ENCODE measurements at regions not wholly inside any gene's neighbourhood (a gene's known extent, or its start where the extent isn't known, plus 50 kb on each side); places are given as distances from the start of the nearest gene placed in this dataset.

GRCh38 chr5:57576317-57576716, 93.7 kb upstream of the ACTBL2 start:
- no peak for TF ChIP-seq CTCF (IDR thresholded peaks at IDR 0.05 in 4 of 5, conservative IDR thresholded peaks at IDR 0.05 in 1 of 5)
- TF ChIP-seq POLR2A (IDR thresholded peaks at IDR 0.05), result no peak
- Histone ChIP-seq H3K4me3 (no peak overlapping the region), H3K27me3 (no peaks in the 10 kb centered on the region), H3K4me1 (no peaks in the 10 kb centered on the region), H3K9me3 (no peaks in the 10 kb centered on the region), H3K36me3 (no peaks in the 10 kb centered on the region), H3K27ac (no peak overlapping the region)
- intact Hi-C loops (cut with DNase I; ENCODE audit: low total_unique reads) (no loop called here), in situ Hi-C loops (cut with MboI; ENCODE audit: low sequenced_read_pairs in 4 of 4) (no loop called here)
- ATAC-seq (no peak), DNase-seq (no peak)

GRCh38 chr5:57575839-57576238, 93.2 kb upstream of the ACTBL2 start:
- Histone ChIP-seq H3K4me1 (no peaks in the 10 kb centered on the region), H3K27ac (no peak overlapping the region), H3K9me3 (no peaks in the 10 kb centered on the region), H3K36me3 (no peaks in the 10 kb centered on the region), H3K4me3 (no peak overlapping the region), H3K27me3 (no peaks in the 10 kb centered on the region)
- intact Hi-C loops (cut with DNase I; ENCODE audit: low total_unique reads), result no loop called here
- TF ChIP-seq POLR2A (IDR thresholded peaks at IDR 0.05), result no peak
- no peak for TF ChIP-seq CTCF (IDR thresholded peaks at IDR 0.05 in 4 of 5, conservative IDR thresholded peaks at IDR 0.05 in 1 of 5)
- no peak for DNase-seq
- ATAC-seq, result no peak
- in situ Hi-C loops (cut with MboI; ENCODE audit: low sequenced_read_pairs in 4 of 4), result no loop called here

GRCh38 chr5:57572461-57572860, 89.8 kb upstream of the ACTBL2 start:
- no peak for TF ChIP-seq POLR2A (IDR thresholded peaks at IDR 0.05)
- TF ChIP-seq CTCF (IDR thresholded peaks at IDR 0.05 in 4 of 5, conservative IDR thresholded peaks at IDR 0.05 in 1 of 5), result no peak
- Histone ChIP-seq H3K9me3 (no peaks in the 10 kb centered on the region), H3K4me3 (no peak overlapping the region), H3K27me3 (no peaks in the 10 kb centered on the region), H3K4me1 (no peaks in the 10 kb centered on the region), H3K27ac (no peak overlapping the region), H3K36me3 (no peaks in the 10 kb centered on the region)
- no peak for DNase-seq
- in situ Hi-C loops (cut with MboI; ENCODE audit: low sequenced_read_pairs in 4 of 4) (no loop called here), intact Hi-C loops (cut with DNase I; ENCODE audit: low total_unique reads) (no loop called here)
- no peak for ATAC-seq

- Histone ChIP-seq H3K27ac (no peak overlapping the region), H3K27me3 (no peaks in the 10 kb centered on the region), H3K4me1 (no peaks in the 10 kb centered on the region), H3K9me3 (no peaks in the 10 kb centered on the region), H3K4me3 (no peak overlapping the region), H3K36me3 (no peaks in the 10 kb centered on the region)
- intact Hi-C loops (cut with DNase I; ENCODE audit: low total_unique reads) (no loop called here), in situ Hi-C loops (cut with MboI; ENCODE audit: low sequenced_read_pairs in 4 of 4) (no loop called here)
- DNase-seq (no peak), ATAC-seq (no peak)
- TF ChIP-seq POLR2A (IDR thresholded peaks at IDR 0.05) (no peak), CTCF (IDR thresholded peaks at IDR 0.05 in 4 of 5, conservative IDR thresholded peaks at IDR 0.05 in 1 of 5) (no peak)
These were observed 87.0 kb upstream of the ACTBL2 start for GRCh38 chr5:57569601-57570000.

- TF ChIP-seq CTCF (IDR thresholded peaks at IDR 0.05 in 4 of 5, conservative IDR thresholded peaks at IDR 0.05 in 1 of 5) (no peak), POLR2A (IDR thresholded peaks at IDR 0.05) (no peak)
- no peak for DNase-seq
These were observed 85.5 kb upstream of the ACTBL2 start for GRCh38 chr5:57568136-57568535.

More at GRCh38 chr5:57568136-57568535, 85.5 kb upstream of the ACTBL2 start:
- H3K4me3 ChIP-seq, result no peak overlapping the region
- no peak for ATAC-seq
- in situ Hi-C loops (cut with MboI; ENCODE audit: low sequenced_read_pairs in 4 of 4) (no loop called here), intact Hi-C loops (cut with DNase I; ENCODE audit: low total_unique reads) (no loop called here)
- H3K27me3 ChIP-seq, result no peaks in the 10 kb centered on the region
- H3K9me3 ChIP-seq, result no peaks in the 10 kb centered on the region
- H3K4me1 ChIP-seq, result no peaks in the 10 kb centered on the region
- no peak overlapping the region for H3K27ac ChIP-seq
- no peaks in the 10 kb centered on the region for H3K36me3 ChIP-seq
